HG02763 (cell line): ENCODE measurements at regions not wholly inside any gene's neighbourhood (a gene's known extent, or its start where the extent isn't known, plus 50 kb on each side); places are given as distances from the start of the nearest gene placed in this dataset.
"Not testable (repeated sequence)": the region's sequence is repeated elsewhere in the genome, so short reads cannot be mapped to it uniquely, and the experiment has no call there.

Experiments used
- ATAC-seq: cut with Tn5 transposase; IDR thresholded peaks from one replicate; pipeline ENCODE4 v1.9.1; 2021; ENCODE audit warnings: mild to moderate bottlenecking, moderate library complexity; ENCODE audit not compliant: unreplicated experiment

DNA sequence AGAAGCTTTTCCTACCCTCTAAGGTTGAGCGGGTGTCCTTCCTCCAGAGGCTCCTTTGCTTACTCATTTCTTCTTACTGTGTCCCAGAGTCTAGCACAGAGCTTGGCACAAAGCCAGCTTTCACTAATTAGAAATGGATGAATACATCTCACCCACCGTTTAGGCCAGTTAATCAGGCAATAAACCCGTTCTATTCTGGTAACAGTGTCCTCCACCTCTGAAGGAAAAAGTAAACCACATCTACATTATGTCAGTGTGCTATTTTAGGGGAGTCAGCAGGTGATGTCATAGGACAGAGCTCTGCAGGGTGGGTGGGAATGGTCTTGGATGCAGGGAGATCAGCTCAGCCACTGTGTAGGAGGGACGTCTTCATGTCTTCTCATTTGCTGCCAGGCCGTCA lies 109.2 kb downstream of the OSTF1 start:
- ATAC-seq: no peak

DNA sequence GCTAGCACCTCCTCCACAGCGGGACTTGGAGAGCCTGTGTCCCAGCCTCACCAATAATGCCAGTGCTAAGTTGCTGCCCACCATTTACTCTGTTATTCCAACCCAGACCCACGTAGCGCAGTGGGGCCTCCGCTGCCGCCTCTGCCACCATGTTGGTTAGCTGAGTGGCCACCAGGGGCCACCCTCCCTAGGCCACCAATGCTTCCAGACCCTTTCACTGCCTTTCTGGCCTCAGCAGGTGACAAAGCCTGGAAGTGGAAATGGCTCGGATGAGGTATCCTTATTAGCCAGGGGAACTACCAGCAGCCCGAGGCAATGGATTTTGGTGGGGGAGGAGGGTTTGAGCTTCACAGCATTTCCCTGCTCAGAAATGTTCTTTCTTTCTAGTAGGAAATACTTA lies 110.1 kb downstream of the OSTF1 start:
- ATAC-seq: no peak

DNA sequence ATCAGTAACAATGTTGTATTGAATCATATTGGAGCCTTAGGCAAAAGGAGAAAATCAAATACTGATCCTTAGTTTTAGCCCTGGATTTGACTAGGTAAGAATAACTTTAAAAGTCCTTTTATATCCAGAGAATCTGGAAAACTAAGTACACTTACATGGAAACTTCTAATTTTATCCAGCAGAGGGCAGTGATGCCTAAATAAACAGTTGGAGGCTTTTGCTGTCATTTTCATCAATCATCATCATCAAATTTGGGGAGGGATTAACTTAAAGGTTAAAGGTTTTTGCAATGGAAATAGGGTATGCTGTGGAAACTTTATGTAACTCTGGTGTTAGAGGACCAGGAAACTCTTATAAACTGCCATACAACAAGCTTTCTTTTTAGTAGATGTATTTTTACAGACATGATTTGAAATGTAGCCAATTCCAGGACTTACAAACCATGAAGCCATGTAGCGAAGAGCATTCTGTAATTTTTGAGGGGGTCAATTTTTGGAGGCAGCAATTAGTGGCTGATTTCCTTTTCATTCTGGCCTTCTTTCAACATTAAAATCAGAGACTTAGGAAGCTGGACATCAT lies 112.7 kb downstream of the OSTF1 start:
- ATAC-seq: no peak

DNA sequence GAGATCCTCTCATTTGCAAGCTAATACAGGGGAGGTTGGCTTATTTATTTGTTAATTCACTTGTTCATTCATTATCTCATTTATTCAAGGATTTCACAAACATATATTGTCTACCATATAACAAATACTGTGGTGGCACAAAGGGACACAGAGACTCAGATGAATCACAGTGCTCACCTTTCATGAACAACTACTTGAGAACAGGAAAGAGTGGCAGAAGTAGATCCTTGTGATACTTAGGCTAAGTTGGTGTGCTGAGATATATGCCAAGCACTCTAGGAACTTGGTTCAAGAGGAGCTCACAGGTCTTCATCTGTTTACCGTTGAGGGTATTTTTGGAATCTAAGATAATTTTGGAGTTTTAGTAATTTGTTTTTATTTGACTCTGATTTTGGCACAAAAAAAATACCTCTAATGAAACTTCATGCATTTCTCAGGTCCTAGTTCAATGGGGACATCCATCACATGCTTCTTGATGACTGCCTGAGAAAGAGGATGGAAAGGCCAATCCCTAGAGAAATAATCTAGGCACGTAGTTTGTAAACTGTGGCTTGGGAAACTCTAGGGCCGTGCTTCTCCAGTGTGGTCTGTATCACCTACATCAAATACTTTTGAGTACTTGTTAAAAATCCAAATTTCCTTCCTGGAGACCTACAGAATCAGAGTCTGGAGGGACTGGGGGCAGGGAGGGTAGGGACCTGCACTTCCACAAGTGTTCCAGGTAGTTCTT lies 113.3 kb downstream of the OSTF1 start:
- no peak for ATAC-seq

DNA sequence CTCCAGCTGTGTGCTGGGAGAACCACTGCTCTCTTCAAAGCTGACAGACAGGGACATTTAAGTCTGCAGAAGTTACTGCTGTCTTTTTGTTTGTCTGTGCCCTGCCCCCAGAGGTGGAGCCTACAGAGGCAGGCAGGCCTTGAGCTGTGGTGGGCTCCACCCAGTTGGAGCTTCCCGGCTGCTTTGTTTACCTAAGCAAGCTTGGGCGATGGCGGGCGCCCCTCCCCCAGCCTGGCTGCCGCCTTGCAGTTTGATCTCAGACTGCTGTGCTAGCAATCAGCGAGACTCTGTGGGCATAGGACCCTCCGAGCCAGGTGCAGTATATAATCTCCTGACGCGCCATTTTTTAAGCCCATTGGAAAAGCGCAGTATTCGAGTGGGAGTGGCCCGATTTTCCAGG lies 119.7 kb downstream of the OSTF1 start:
- not testable (repeated sequence) for ATAC-seq

DNA sequence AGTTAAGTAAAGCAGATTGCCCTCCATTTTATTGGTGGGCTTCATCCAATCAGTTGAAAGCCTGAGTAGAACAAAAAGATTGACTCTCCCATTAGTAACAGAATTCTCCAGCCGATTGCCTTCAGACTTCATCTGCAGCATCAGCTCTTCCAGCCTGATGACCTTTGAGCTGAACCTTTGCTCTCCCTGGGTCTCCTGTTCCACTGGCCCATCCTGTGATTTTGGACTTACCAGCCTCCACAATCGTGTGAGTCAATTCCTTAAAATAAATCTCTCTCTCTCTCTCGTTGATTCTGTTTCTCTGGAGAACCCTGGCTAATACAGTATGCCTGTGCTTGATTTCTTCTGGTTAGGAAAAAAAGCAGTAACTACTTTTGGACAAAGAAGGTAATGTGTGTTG lies 121.9 kb downstream of the OSTF1 start:
- no peak for ATAC-seq

DNA sequence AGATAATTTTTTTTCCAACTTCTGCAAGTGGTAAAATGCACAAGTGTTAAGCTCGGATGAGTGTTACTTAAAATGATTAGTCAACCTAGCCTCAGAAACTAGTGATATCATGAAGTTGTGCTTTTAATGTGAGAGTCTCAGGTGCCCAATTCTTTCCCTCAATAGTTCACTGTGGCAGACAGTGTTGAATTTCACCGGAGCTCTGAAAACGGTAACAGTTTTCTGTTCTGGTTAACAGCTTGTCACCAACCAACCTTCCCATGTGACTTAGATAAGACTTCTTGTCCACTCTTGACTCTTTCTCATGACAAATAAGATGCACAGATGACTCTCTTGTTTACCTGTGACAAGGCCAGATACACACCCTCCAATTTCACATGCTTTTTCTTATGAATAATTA lies 125.5 kb downstream of the OSTF1 start:
- no peak for ATAC-seq

DNA sequence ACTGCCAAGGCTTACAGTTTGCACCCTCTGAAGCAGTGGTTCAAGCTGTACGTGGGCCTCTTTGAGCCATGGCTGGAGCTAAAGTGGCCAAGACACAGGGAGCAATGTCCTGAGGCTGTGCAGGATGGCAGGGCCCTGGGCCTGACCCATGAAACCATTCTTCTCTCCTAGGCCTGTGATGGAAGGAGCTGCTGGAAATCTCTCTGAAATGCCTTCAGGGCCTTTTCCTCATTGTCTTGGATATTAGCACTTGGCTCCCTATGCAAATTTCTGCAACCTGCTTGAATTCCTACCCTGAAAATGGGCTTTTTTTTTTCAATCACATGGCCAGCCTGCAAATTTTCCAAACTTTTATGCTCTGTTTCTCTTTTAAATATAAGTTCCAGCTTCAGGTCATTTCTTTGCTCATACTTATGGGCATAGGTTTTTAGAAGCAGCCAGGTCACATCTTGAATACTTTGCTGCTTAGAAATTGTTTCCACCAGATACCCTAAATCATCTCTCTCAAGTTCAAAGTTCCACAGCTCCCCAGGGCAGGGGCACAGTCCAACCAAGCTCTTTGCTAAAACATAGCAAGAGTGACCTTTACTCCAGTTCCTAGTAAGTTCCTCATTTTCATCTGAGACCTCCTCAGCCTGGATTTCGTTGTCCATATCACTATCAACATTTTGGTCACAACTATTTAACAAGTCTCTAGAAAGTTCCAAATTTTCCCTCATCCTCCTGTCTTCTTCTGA lies 138.3 kb downstream of the OSTF1 start:
- ATAC-seq: no peak

DNA sequence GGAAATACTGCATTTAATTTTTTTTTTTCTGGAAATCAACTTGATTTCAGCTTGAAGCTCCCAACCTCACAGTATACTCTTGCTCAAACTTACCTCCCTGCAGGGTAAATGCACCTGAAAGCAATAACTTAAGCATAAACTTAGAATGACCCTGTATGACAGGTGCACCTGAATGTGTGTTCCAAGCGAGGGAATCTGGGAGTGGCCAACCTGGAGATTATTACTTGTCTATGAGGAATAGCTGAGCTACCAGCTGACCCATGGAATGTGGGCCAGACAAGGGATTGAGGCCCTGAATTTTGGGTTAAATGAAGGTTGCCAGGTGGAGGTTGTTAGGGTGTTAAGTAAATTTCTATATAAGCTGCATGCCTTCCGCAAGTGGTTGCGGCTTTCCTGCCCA lies 140.6 kb downstream of the OSTF1 start:
- no peak for ATAC-seq

DNA sequence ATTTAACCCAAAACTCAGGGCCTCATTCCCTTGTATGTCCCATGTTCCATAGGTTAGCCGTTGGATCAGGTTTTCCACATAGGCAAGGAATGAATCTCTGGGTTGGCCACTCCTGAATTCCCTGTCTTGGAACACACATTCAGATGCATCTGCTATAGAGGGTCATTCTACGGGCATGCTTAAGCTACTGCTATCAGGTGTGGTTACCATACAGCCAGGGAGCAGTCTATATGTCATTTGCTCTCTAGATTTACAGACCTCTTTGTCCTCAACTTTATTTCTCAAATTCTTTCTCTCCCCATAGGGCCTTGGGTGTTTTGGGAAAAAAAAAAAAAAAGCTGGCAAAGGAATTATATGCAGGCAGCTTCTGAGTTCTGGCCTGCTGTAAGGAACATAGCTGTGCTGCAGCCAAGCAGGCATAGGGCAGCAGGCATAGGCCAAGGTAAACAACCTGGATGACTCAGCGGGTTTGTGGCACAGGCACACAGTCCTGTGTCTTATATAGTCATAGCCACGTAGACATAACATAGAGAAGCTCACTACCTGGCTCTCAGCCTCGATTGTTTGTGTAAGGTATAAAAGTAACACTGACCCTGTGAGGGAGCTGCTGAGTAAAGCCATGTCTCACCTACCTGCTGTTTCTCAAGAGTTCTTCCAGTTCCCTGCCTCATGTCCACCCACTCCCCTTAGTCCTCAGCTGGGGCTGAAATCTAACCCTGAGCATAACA lies 141.5 kb downstream of the OSTF1 start:
- no peak for ATAC-seq

DNA sequence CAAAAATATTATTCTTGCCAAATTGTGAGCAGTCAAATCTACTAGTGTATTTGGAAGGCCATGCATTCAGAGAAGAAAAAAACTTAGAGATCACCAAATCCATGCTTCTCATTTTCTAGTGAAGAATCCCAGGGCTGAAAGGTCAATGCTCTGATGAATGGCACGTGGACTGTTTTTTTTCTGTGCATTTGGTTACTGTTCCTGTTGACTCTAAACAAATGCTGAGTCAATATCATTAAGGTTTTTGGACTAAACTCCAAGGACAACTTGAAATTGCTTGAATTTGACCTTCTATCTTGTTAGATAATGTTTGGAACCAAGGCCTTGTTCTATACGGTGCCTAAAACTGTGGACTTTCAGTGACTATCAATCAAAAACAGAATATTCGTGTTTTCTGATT lies 142.2 kb downstream of the OSTF1 start:
- ATAC-seq: no peak

DNA sequence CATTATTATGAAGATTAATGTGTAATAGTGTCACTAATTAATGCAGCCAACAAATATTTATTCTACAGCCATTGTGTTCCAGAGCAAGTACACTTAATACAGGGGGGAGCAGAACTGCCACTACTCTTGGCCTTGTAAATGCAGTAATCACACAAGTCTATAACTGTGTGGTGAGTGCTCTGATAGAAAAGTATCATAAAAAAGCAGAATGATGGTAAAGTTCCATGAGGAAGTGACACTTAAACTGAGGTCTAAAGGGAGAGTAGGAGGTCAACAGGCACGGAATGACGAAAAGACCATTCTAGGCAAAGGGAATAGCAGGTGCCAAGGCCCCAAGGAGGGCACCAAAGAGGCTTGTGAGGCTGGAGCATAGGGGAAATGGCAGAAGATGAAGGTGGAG lies 142.9 kb downstream of the OSTF1 start:
- no peak for ATAC-seq

DNA sequence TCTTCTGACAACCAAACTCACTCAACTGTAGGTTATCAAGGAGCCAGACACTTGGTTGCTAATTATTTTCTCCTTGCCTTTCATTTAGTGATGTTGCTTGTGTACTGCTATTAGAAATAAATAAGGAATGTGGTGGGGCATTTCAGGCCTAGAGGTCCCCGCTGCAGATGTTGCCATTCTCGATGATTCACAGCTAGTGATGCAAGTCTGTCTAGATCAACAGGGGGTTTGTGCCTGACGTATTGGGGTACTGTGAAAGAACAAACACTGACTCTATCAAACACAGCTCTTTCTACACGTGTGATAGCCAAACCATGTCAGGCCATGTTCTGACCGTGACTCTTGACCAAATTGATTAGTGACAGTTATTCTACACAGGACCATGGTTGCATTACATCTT lies 144.7 kb downstream of the OSTF1 start:
- no peak for ATAC-seq

DNA sequence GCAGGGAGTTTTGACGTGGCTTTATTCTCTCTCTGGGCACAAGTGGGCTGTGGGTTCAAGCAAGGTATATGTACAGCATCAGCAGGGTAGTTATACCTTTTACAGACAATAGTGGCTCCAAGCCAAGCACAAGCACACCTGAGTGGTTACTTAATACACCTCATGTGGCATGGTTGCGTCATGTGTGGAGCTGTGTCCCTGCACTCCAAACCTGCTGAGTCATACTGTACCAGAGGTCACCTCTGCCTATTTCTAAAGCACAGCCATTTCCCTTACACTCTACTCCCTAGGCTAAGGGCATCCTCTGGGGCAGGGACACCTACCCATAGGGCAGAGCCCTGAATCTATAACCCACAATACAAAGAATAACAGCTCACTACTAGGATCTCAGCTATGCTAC lies 147.3 kb downstream of the OSTF1 start:
- ATAC-seq: no peak

DNA sequence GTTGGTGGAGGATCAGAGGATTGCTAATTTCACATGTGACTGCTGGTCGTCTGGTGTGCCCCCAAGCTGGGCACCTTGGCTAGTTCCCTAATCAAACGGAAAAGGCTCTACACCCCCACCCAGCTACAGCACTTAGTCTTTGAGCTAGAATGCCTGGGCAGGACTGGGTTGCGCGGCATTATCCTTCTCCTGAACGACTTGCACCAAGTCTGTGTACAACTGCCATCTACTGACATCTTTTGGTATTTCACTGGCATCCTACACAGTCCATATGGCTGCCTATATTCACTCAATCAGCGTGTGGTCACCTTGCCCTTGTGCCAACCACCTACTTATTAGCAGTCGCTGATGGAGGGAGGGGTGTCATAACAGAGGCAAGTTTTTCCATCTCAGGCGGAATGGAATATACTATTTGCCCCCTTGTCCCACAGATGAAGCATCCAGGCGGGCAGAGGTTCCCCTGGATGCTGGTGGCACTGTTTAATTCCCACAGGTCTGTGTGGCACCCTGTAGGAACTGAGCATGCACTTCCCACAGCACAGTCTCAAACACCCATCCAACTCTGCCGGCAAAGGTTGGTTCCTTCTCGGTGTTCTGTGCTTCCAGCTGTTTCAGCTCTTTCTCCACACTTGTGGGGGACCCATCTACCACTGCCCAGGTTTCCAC lies 150.1 kb downstream of the OSTF1 start:
- peak; percentile 84 for ATAC-seq

DNA sequence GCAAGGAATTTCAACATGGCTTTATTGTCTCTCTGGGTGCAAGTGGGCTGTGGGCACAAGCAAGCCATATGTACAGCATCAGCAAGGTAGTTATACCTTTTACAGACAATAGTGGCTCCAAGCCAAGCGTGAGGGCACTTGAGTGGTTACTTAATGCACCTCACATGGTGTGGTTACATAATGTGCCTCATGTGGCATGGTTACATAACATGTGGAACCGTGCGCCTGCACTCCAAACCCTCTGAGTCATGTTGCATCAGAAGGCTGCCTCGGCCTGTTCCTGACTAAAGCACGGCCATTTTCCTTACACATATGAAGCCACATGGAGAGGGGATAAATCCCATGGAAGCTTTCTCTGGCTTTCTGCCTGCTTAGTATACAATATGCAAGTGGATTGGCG lies 150.9 kb downstream of the OSTF1 start:
- no peak for ATAC-seq

DNA sequence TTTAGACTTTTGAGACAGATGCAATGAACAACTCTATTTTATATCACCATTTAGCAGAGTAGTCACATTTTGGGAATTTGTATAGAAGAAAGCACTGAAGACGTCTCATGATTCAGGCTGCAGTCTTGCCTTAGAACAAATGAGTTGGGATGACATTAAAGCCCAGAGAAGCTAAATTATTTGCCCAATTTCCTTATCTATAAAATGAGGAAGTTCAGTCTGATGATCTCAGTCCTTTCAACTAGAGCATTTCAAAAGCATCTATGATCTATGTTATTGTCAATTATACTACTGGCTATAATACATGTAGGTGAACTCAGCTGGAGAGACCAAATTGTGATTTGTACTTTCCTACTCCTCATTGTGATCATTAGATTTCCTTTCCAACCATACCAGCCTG lies 154.1 kb downstream of the OSTF1 start:
- ATAC-seq: no peak

DNA sequence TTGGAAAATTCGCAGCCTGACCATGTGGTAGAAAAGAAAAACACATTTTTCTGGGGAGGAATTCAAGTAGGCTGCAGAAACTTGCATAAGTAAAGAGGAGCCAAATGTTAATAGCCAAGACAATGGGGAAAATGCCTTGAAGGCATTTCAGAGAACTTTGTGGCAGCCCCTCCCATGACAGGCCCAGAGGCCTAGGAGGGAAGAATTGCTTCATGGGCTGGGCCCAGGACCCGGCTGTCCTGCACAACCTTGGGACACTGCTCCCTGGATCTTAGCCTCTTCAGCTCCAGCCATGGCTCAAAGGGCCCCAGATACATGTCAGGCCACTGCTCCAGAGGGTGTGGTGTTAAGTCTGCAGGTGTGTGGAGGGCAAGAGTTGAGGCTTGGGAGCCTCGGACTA lies 158.6 kb downstream of the OSTF1 start:
- ATAC-seq: no peak

DNA sequence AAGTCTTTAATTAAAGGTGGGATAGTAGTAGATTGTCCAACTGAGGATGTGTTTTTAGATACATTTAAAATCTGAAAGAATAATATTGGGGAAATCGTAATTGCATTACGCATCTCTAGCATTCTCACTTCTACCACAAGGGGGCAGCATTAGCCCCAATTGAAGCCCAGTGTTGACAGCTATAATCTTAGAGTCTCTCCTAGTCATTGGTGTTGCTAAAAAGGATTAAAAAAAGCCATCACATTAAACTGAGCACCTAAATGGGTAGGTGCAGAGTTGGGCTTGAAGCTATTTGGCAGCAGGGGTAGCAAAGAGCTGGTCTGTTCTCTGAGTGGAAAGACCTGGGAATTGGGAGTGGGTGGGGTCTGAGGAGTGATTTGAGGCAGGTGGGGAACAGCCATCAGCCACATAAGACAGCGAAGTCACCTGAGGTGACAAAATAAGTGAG lies 177.2 kb downstream of the OSTF1 start:
- ATAC-seq: peak; percentile 66

DNA sequence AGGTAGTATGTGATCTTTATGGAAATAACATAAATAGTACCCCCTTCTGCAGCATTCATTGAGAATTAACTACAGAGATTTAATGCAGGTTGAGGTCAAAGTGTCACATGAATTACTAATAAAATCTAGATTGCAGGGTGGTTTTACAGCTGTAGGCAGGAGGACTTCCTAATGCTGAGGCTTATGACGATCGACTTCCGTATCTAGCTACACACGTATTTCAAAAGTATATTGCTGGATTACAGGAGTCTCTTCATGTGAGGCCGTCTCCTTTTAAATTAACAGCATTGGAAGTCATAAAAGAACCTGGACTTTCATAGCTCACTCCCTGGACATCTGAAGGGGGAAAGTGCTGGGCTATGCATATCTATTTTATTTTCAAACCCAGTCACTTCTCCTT lies 180.9 kb downstream of the OSTF1 start:
- ATAC-seq: no peak

DNA sequence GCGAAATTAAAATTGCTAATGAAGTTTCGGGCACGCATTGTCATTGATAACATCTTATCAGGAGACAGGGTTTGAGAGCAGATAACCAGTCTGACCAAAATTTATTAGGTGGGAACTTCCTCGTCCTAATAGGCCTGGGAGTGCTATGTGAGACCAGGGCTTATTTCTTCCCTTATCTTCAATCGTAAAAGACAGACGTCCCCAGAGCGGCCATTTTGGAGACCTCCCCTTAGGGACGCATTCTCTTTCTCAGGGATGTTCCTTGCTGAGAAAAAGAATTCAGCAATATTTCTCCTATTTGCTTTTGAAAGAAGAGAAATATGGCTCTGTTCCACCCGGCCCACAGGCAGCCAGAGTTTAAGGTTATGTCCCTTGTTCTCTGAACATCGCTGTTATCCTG lies 184.7 kb downstream of the OSTF1 start:
- not testable (repeated sequence) for ATAC-seq
